ENCODE measurements at regions not wholly inside any gene's neighbourhood (a gene's known extent, or its start where the extent isn't known, plus 50 kb on each side); places are given as distances from the start of the nearest gene placed in this dataset.

GRCh38 chr3:80357761-80358160 lies 590.0 kb upstream of the ROBO1 start:
- no peak for TF ChIP-seq CTCF (IDR thresholded peaks at IDR 0.05; ENCODE audit: low read depth, low read length, missing input control)
- no peak for TF ChIP-seq YY1 (IDR thresholded peaks at IDR 0.05)
- no peak for TF ChIP-seq EGR1 (IDR thresholded peaks at IDR 0.05; ENCODE audit: low read depth in 2 of 2)
- no peak for TF ChIP-seq GABPA (IDR thresholded peaks at IDR 0.05 in 1 of 2, conservative IDR thresholded peaks at IDR 0.05 in 1 of 2)
- no peak for TF ChIP-seq RAD21 (IDR thresholded peaks at IDR 0.05)
- TF ChIP-seq, protein P1, sequence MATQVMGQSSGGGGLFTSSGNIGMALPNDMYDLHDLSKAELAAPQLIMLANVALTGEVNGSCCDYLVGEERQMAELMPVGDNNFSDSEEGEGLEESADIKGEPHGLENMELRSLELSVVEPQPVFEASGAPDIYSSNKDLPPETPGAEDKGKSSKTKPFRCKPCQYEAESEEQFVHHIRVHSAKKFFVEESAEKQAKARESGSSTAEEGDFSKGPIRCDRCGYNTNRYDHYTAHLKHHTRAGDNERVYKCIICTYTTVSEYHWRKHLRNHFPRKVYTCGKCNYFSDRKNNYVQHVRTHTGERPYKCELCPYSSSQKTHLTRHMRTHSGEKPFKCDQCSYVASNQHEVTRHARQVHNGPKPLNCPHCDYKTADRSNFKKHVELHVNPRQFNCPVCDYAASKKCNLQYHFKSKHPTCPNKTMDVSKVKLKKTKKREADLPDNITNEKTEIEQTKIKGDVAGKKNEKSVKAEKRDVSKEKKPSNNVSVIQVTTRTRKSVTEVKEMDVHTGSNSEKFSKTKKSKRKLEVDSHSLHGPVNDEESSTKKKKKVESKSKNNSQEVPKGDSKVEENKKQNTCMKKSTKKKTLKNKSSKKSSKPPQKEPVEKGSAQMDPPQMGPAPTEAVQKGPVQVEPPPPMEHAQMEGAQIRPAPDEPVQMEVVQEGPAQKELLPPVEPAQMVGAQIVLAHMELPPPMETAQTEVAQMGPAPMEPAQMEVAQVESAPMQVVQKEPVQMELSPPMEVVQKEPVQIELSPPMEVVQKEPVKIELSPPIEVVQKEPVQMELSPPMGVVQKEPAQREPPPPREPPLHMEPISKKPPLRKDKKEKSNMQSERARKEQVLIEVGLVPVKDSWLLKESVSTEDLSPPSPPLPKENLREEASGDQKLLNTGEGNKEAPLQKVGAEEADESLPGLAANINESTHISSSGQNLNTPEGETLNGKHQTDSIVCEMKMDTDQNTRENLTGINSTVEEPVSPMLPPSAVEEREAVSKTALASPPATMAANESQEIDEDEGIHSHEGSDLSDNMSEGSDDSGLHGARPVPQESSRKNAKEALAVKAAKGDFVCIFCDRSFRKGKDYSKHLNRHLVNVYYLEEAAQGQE (IDR thresholded peaks at IDR 0.05), result no peak
- TF ChIP-seq FOXA1 (IDR thresholded peaks at IDR 0.05), result no peak
- TF ChIP-seq ATF3 (IDR thresholded peaks at IDR 0.05), result no peak
- no peak for TF ChIP-seq ZBTB33 (IDR thresholded peaks at IDR 0.05)
- no peak for TF ChIP-seq SP1 (IDR thresholded peaks at IDR 0.05)
- no peak for TF ChIP-seq RXRA (IDR thresholded peaks at IDR 0.05)
- TF ChIP-seq, protein P2, sequence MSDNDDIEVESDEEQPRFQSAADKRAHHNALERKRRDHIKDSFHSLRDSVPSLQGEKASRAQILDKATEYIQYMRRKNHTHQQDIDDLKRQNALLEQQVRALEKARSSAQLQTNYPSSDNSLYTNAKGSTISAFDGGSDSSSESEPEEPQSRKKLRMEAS (IDR thresholded peaks at IDR 0.05), result no peak
- no peak for TF ChIP-seq JUND (IDR thresholded peaks at IDR 0.05)
- TF ChIP-seq TAF1 (conservative IDR thresholded peaks at IDR 0.05), result no peak
